Colonic mucosa (tissue), 4 donors: ENCODE measurements at regions not wholly inside any gene's neighbourhood (a gene's known extent, or its start where the extent isn't known, plus 50 kb on each side); places are given as distances from the start of the nearest gene placed in this dataset.

ENCODE experiments used
- DNase-seq: peaks from one replicate; pipeline ENCODE4 v3.0.0-alpha.2; 2020
- H3K27ac ChIP-seq: fragments of 200-600 bp; one replicate; pipeline ENCODE4 v1.8.0; 2021
- H3K27me3 ChIP-seq: fragments of 200-600 bp; one replicate; pipeline ENCODE4 v1.8.0; 2021
- H3K36me3 ChIP-seq: fragments of 200-600 bp; one replicate; pipeline ENCODE4 v1.8.0; 2021
- H3K4me1 ChIP-seq: fragments of 200-600 bp; one replicate; pipeline ENCODE4 v1.8.0; 2021; ENCODE audit warnings: mild to moderate bottlenecking
- H3K4me3 ChIP-seq: fragments of 200-600 bp; one replicate; pipeline ENCODE4 v1.8.0; 2021
- H3K9ac ChIP-seq, 2 donors: one replicate each; pipeline ENCODE4 v1.7.0; 2013; ENCODE audit warnings: control low read depth in 2 of 2, low read depth in 2 of 2, low read length in 2 of 2
- H3K9me3 ChIP-seq: fragments of 200-600 bp; one replicate; pipeline ENCODE4 v1.8.0; 2021
- CTCF ChIP-seq: fragments of 200-600 bp; IDR thresholded peaks from one replicate; pipeline ENCODE4 v1.8.0; 2022; ENCODE audit warnings: antibody characterized with exemption, mild to moderate bottlenecking
- intact Hi-C: fragments of 100-400 bp; cut with DNase I; formaldehyde crosslinking; loops from one replicate; pipeline ENCODE4 v1.14.1; 2022
- donor health status: healthy.
- donor health status: DM: no; HTN: no; CAD: no.
- donor health status: DM: no; HTN: no; CAD: no.

GRCh38 chr14:34013721-34014060 is 62.8 kb upstream of the EGLN3 start:
- TF ChIP-seq CTCF, result no peak

GRCh38 chr14:34012978-34013720 is 62.3 kb upstream of the EGLN3 start:
- no peak overlapping the region for H3K9ac ChIP-seq
- no peak overlapping the region for H3K4me3 ChIP-seq
- H3K9me3 ChIP-seq, result no peaks in the 10 kb centered on the region
- TF ChIP-seq CTCF, result no peak
- no peak for DNase-seq
- intact Hi-C loops, result no loop called here
- H3K27ac ChIP-seq, result no peak overlapping the region
- H3K4me1 ChIP-seq, result no peaks in the 10 kb centered on the region
- H3K27me3 ChIP-seq, result no peaks in the 10 kb centered on the region
- H3K36me3 ChIP-seq, result no peaks in the 10 kb centered on the region

More at GRCh38 chr14:34013721-34014060, 62.8 kb upstream of the EGLN3 start:
- H3K27me3 ChIP-seq, result no peaks in the 10 kb centered on the region
- no peaks in the 10 kb centered on the region for H3K9me3 ChIP-seq
- H3K4me3 ChIP-seq, result no peak overlapping the region
- H3K36me3 ChIP-seq, result no peaks in the 10 kb centered on the region
- H3K27ac ChIP-seq, result no peak overlapping the region
- H3K4me1 ChIP-seq, result no peaks in the 10 kb centered on the region
- H3K9ac ChIP-seq, result no peak overlapping the region
- intact Hi-C loops, result no loop called here
- DNase-seq, result no peak

GRCh38 chr14:34012369-34012768 is 61.5 kb upstream of the EGLN3 start:
- no peak overlapping the region for H3K27ac ChIP-seq
- no peaks in the 10 kb centered on the region for H3K4me1 ChIP-seq
- TF ChIP-seq CTCF, result no peak
- no peak for DNase-seq
- H3K4me3 ChIP-seq, result no peak overlapping the region
- no peak overlapping the region for H3K9ac ChIP-seq
- no peaks in the 10 kb centered on the region for H3K27me3 ChIP-seq
- H3K9me3 ChIP-seq, result no peaks in the 10 kb centered on the region
- H3K36me3 ChIP-seq, result no peaks in the 10 kb centered on the region
- intact Hi-C loops, result no loop called here

- no peak overlapping the region for H3K9ac ChIP-seq
- no peak overlapping the region for H3K27ac ChIP-seq
- no peaks in the 10 kb centered on the region for H3K27me3 ChIP-seq
- intact Hi-C loops, result no loop called here
- DNase-seq, result no peak
- H3K4me3 ChIP-seq, result no peak overlapping the region
- TF ChIP-seq CTCF, result no peak
- H3K9me3 ChIP-seq, result no peaks in the 10 kb centered on the region
- H3K4me1 ChIP-seq, result no peaks in the 10 kb centered on the region
- H3K36me3 ChIP-seq, result no peaks in the 10 kb centered on the region
Observed at GRCh38 chr14:34009956-34010355, 59.1 kb upstream of the EGLN3 start.

- Histone ChIP-seq H3K27me3 (no peaks in the 10 kb centered on the region), H3K9me3 (no peaks in the 10 kb centered on the region), H3K9ac (no peak overlapping the region), H3K4me1 (no peaks in the 10 kb centered on the region), H3K4me3 (no peak overlapping the region), H3K27ac (no peak overlapping the region), H3K36me3 (no peaks in the 10 kb centered on the region)
- intact Hi-C loops, result no loop called here
- TF ChIP-seq CTCF, result no peak
- DNase-seq, result no peak
Observed at GRCh38 chr14:34007902-34008301, 57.0 kb upstream of the EGLN3 start.
